Ramos (cell line): ENCODE measurements at regions not wholly inside any gene's neighbourhood (a gene's known extent, or its start where the extent isn't known, plus 50 kb on each side); places are given as distances from the start of the nearest gene placed in this dataset.

Experiments used
- in situ Hi-C: fragments of 300-500 bp; cut with MboI; formaldehyde crosslinking; loops from one replicate; pipeline ENCODE4 v1.14.3; 2022; ENCODE audit warnings: low sequenced_read_pairs; ENCODE audit not compliant: unreplicated experiment

DNA sequence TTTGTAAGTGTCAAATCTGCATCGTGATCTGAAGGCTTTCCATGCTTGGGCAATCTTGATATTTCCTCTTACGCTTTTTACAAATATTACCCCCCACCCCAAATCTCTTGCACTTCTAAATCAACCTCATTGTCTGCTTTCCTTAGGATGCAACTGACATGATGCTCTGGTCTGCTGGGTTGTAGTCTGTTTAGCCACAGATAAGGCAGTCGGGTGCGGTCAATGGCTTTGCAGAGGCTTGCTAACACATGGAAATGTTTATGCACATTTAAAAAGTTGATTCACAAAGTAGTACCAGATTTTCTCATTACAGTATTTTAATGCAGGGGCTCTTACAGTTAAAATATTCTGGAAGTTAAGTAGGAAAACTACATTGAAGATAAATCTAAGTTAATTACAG is 172.5 kb downstream of the BAMBI start:
- in situ Hi-C loops, result no loop called here

DNA sequence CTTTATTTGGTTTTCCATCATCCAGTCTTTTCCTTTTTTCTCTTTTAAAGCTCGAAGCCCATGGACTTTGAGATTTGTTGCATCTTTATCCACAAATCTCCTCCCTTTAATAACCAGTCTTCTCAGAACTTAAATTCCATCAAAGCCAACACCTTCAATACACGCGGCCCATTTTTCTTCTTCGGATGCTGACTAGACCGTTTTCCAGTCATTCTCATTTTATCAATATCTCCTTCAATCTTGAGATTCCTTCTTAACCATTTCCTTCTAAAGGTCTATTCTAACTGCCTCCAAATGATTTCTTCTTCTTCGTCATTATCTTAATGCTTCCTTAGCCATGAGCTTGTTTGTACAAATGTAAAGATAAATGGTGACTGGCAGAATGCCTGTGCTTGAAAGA is 173.5 kb downstream of the BAMBI start:
- in situ Hi-C loops, result no loop called here

GRCh38 chr10:28853195-28853594 is 175.9 kb downstream of the BAMBI start:
- in situ Hi-C loops, result no loop called here

DNA sequence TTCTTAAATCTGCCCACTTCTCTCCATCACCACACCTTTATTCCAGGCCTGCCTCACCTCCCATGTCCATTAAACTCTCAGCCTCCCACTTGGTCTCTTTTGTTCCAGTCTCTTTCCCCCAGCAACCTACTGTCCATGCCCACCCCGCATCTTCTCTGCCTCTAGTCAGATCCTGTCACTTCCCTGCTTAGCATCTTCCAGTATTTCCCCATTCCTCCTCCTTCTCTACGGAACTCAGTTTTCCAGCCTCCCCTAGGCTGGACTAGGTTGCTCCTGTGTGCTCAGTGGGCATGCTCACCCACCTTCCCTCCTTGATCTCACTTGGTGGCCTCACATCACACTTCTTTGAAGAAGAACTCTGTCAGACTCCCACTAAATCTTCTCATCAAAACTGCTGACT is 179.8 kb downstream of the BAMBI start:
- in situ Hi-C loops, result no loop called here

GRCh38 chr10:28858646-28859045 is 181.3 kb downstream of the BAMBI start:
- in situ Hi-C loops, result no loop called here

DNA sequence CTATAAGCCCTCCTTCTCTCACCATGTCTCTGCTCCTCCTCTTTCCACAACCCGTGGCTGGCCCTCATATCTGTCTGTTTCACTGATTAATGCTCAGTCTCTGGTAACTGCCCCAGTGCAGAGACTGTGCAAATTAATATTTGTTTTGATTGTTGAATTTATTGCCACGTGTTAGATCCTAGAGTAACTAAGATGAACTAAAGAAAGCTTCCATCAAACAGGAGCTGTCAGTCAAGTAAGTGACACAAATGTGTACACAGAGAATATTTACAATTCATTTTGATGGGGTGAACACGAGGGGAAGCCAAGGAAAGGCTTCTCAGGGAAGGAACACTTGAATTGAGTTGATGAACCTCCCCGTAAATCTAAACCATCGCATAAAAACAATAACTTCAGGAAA is 182.5 kb downstream of the BAMBI start:
- in situ Hi-C loops, result no loop called here

- in situ Hi-C loops, result no loop called here
These were observed 184.9 kb downstream of the BAMBI start for GRCh38 chr10:28862219-28862618.

DNA sequence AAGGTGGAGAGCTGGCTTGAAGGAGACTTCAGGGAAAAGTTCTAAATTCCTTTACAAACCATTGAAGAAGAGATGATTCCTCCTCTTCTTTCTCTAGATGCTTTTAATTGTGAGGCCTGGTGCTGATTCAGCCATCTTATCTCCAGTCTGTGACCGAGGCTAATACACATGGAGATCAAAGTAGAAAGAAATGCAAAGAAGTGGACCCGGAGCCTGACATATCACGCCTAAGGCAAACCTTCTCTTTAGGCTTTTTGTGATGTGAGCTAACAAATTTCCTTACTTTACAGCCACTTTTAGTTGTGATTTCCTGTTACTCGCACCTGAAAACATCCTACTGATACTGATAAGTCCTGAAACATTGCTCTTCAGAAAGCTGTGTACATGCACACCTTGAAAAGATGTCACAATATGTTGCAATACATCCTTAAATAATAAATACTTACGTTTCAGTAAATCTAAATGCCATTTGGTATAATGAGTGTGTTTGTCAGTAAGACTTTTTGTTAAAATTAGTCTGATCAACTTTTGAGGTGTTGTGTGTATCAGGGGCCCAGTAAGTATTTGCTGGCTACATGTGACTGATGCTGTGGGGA is 192.4 kb downstream of the BAMBI start:
- in situ Hi-C loops, result no loop called here

- in situ Hi-C loops, result no loop called here
These were observed 194.3 kb downstream of the BAMBI start for GRCh38 chr10:28871665-28872064.

DNA sequence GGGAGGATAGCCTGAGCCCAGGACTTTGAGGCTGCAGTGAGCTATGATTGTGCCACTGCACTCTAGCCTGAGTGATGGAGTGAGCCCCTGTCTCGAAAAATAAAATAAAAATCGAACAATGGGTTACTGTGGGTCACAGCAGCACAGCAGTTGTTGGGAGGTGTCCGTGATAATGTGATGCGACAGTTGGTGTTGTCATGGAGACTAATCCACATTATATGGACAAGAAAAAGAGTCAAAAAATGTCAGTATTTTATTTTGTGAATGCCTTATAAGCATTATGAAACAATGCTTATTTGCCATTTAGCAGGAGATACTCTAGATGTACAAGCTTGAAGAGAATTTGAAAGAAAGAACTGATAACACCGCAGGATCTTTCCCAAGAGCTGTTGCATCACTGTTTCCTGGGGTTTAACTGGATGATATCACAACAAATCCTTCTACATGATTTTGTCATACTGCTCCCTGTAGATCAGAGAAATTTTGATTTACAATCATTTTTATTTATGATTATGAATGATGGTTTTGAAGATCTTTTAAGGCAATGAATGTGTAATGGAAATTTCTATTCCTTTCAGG is 195.4 kb downstream of the BAMBI start:
- in situ Hi-C loops, result no loop called here

DNA sequence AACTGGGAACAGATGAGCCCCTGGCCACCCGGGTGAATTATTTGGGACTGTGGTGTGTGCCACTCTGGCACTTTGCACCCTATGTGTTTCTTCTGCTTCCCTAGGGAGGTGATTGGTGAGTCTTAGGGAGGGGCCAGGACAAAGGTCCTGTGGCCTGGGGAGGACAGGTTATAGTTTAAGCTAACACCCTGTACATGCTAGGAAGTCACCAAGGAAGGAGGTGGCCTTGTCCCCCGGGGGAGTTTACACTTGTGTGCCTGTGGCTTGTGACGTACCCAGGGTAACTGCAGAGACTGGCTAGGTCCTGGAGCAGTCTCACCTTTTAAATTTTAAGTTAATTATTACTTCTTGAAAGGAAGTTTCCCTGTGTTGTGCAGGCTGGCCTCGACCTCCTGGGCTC is 196.2 kb downstream of the BAMBI start:
- in situ Hi-C loops, result no loop called here

GRCh38 chr10:28874210-28874609 is 196.9 kb downstream of the BAMBI start:
- in situ Hi-C loops, result no loop called here

GRCh38 chr10:28875549-28876081 is 198.3 kb downstream of the BAMBI start:
- in situ Hi-C loops, result no loop called here

- in situ Hi-C loops, result no loop called here
These were observed 201.1 kb downstream of the BAMBI start for GRCh38 chr10:28878236-28878970.

DNA sequence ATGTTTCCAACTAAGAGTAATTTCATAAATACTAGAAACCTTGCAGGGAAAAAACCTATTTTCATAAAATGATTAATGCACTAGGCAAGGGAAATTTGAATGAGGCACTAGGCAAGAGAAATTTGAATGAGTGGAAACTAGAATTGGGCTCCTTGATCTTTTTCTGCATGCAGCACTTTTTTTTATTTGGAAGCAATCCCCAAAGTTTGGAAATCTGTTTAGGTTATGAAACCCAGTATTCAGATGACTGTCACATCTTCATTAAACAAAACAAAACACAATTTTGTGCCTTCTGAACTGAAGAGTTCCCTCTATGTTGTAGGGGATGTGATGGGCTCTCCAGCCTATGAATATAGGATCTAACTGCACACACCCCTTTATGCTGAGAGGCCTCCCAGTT is 201.9 kb downstream of the BAMBI start:
- in situ Hi-C loops, result no loop called here

- in situ Hi-C loops, result no loop called here
These were observed 202.8 kb downstream of the BAMBI start for GRCh38 chr10:28879875-28880682.

- in situ Hi-C loops, result no loop called here
These were observed 203.3 kb downstream of the BAMBI start for GRCh38 chr10:28880683-28880950.

GRCh38 chr10:28881171-28881882 is 204.0 kb downstream of the BAMBI start:
- in situ Hi-C loops, result no loop called here

DNA sequence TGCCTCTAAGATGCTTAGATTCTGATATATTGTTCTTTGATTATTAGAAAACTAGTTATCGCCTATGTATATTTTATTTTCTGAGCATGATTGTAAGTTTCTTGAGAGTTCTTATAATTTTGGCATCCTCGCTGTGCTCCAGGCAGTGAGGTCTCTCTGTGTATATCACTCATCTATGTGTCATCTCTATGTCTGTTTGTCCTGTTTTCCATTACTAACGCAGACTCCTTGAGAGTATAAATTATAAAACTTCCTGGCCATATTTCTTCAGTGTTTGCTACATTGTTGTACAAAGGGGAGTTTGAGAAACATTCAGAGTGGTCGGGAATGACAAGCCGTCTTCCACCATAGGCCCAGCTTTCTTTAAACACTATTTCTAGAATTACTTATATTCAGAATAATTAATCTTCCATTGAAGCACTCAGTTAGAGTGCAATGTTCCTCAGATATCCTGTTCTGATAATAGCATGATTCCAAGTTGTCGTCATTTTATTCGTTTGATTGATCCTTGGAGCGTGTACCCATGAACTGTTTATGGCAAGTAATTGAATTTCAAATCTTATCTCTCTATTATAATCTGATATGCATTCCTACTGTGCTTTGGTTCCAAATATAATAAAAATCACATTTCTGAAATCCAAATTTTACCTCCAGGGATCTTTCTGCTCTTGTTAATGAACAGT is 206.6 kb downstream of the BAMBI start:
- in situ Hi-C loops, result no loop called here
